ENCODE measurements at regions not wholly inside any gene's neighbourhood (a gene's known extent, or its start where the extent isn't known, plus 50 kb on each side); places are given as distances from the start of the nearest gene placed in this dataset.

GRCh38 chr2:207238831-207239701 is 73.3 kb upstream of the KLF7 start:
- no peaks in the 10 kb centered on the region for H3K9me3 ChIP-seq
- peak overlapping the region; percentile 49 to 60 for H3K27ac ChIP-seq
- no peaks in the 10 kb centered on the region for H3K36me3 ChIP-seq
- H3K4me3 ChIP-seq, result no peak overlapping the region
- TF ChIP-seq CTCF (IDR thresholded peaks at IDR 0.05), result no peak
- H3K4me1 ChIP-seq, result peaks cover 0 to 22% of the 10 kb centered on the region in 2 donors
- peak; percentile 93 for DNase-seq (ENCODE audit: low spot score)
- H3K27me3 ChIP-seq, result no peaks in the 10 kb centered on the region

- Histone ChIP-seq H3K9me3 (no peaks in the 10 kb centered on the region), H3K27ac (peak overlapping the region; percentile 49 to 60), H3K4me1 (peaks cover 0 to 22% of the 10 kb centered on the region in 2 donors), H3K4me3 (no peak overlapping the region), H3K27me3 (no peaks in the 10 kb centered on the region), H3K36me3 (no peaks in the 10 kb centered on the region)
- DNase-seq (ENCODE audit: low spot score), result no peak
- no peak for TF ChIP-seq CTCF (IDR thresholded peaks at IDR 0.05)
Measured at GRCh38 chr2:207239754-207240494, 74.2 kb upstream of the KLF7 start.

- Histone ChIP-seq H3K27me3 (no peaks in the 10 kb centered on the region), H3K27ac (no peak overlapping the region), H3K4me1 (peaks cover 0 to 22% of the 10 kb centered on the region in 2 donors), H3K9me3 (no peaks in the 10 kb centered on the region), H3K36me3 (no peaks in the 10 kb centered on the region), H3K4me3 (no peak overlapping the region)
- no peak for TF ChIP-seq CTCF (IDR thresholded peaks at IDR 0.05)
- DNase-seq (ENCODE audit: low spot score), result no peak
Measured at GRCh38 chr2:207240649-207241048, 74.9 kb upstream of the KLF7 start.

GRCh38 chr2:207241198-207241597 is 75.5 kb upstream of the KLF7 start:
- DNase-seq (ENCODE audit: low spot score), result no peak
- Histone ChIP-seq H3K4me1 (peaks cover 0 to 22% of the 10 kb centered on the region in 2 donors), H3K27me3 (no peaks in the 10 kb centered on the region), H3K27ac (no peak overlapping the region), H3K9me3 (no peaks in the 10 kb centered on the region), H3K36me3 (no peaks in the 10 kb centered on the region), H3K4me3 (no peak overlapping the region)
- no peak for TF ChIP-seq CTCF (IDR thresholded peaks at IDR 0.05)

GRCh38 chr2:207243601-207244000 is 77.9 kb upstream of the KLF7 start:
- no peak overlapping the region for H3K4me3 ChIP-seq
- H3K27ac ChIP-seq, result no peak overlapping the region
- TF ChIP-seq CTCF (IDR thresholded peaks at IDR 0.05), result no peak
- no peaks in the 10 kb centered on the region for H3K9me3 ChIP-seq
- H3K36me3 ChIP-seq, result no peaks in the 10 kb centered on the region
- no peak for DNase-seq (ENCODE audit: low spot score)
- peaks cover 0 to 22% of the 10 kb centered on the region in 2 donors for H3K4me1 ChIP-seq
- H3K27me3 ChIP-seq, result no peaks in the 10 kb centered on the region

Measured in right atrium auricular region (tissue), 2 donors.